HG03439 (cell line): ENCODE measurements at regions not wholly inside any gene's neighbourhood (a gene's known extent, or its start where the extent isn't known, plus 50 kb on each side); places are given as distances from the start of the nearest gene placed in this dataset.

Source experiments
- ATAC-seq: cut with Tn5 transposase; IDR thresholded peaks from one replicate; pipeline ENCODE4 v1.9.1; 2021; ENCODE audit warnings: mild to moderate bottlenecking, moderate library complexity; ENCODE audit not compliant: unreplicated experiment

DNA sequence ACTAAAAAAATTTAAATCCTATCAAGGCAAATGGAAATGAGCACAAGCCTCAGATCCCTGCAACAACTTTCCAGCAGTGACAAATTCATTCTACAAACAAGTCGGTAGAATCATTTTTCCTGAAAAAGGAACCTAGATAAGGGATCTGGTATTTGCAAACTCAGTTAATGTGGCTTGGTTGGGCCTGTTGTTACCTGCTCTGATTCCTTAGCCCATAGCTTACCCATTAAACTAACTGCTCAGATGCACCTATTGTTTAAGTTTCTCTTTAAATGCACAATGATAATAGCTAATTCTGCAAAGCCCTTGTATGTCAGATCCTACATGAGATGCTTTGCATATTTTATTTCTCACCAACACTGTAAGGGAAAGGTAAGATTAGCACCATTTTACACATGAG, 377.4 kb upstream of the RGMA start:
- ATAC-seq, result no peak

DNA sequence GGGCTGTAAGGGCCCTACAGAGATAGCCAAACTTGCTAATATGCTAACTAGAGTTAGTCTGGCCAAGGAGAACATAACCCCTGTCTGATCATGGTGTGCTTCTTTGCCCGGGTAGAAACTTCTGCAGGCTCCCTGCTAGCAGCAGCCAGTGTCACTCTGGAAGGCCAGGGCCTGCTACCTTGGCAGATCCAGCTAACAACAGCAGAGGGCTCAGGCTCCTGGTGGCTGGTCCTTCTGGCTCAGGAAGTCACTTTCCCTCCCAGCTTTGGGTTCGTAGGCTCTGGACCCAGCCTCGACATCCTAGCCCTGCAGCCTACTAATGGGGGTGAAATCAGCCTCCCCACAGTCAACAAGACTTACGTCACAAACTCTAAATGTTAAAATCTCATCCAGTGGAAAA, 373.7 kb upstream of the RGMA start:
- no peak for ATAC-seq

DNA sequence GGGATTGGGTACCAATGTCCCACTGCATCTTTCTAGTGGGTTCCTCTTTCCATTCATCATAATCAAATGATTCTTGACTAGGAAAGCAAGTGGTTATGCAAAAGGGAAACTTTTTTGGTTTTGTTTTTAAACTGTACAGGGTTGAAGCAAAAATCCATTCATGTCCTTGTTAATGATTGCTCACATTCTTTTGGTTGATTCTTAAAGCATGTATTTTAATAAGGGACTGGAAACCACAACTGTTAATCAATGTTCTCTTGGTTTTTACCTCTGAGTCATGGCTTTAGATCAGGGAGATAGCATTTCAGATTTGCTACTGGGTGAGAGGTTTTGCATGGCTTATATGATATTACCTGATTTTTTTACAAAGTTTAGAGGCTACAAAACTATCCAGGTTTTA, 371.7 kb upstream of the RGMA start:
- no peak for ATAC-seq

DNA sequence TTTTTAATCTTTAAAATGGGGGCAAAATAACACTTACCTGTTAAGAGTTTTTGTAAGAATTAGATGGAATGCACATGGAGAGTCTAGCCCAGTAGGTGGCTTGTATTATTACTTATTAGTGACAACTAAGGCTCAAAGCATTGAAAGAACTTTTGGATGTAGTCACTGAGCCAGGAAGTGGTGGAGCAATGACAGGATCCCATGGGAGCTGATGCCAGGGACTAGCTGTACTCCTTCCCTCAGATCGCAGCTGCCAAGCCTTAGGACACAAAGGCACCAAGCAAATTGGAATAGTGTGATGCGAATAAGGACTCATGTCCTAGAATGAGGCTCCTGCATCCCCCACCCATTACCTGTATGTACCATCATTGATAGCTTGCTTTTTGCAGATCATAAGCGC, 370.4 kb upstream of the RGMA start:
- ATAC-seq, result no peak

DNA sequence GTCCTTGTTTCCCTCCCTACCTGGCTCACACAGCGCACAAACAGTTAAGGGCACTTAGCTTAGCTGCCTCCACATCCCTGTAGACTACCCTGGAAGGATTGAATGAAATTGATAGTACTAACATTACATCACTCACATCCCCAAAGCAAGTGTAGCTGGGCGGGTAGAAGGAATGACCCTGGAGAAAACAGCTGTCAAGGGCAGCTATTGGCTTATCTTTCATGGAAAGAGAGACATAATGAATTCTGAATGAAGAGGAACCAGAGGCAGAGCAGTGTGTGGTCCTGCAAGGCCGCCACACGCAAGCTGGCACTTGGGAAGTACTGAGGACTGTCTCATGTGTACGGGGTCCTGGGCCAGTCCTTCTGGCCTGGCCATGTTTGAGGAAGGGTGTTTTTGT, 369.6 kb upstream of the RGMA start:
- no peak for ATAC-seq

DNA sequence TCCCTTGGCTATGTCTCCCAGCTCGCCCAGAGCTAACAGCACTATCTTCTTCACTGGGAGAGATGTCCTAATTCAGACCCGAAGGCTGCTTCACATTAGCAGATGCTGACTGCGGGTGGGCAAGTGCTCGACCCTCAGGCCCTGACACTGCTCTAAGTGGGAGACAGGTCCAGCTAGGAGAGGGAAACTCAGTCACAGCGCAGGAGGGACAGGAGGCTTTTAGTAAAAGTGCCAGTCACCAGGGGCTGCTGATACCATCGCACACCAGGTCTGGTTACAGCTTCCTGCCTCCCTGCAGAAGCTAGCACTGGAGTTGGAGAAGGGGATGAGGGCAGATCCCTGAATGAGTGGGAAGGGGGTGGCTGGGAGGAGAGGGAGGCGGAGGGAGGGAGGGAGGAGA, 365.8 kb upstream of the RGMA start:
- ATAC-seq, result no peak

DNA sequence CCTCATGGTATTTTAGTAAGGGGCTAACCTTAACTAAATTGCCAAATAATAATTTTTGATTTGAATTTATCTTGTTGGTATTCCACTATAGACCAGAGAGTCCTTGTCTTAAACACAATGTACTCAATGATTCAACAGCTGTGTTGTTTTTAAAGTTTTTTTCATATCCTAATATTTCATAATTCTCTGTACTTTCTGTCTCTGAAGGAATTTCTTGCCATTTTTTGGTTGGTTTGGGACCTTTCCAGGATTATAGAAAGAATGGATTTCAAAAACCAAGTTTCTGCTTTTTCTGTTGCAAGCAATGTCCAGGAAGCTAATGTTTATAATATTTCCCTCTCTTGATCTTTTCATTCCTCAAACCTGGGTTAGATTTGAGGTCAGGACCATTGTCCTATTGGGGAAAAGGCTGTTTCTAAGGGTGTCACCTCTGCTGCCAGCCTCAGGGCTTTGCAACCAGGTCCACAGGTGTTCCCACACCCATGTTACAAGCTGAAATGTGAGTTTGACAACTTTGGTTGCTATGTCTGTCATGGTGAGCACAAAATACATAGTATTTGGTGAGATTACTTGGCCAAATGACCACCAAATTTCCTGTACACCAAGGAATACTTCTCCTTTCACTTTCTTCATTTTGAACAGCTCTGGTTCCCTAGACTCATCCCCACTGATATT, 363.7 kb upstream of the RGMA start:
- no peak for ATAC-seq

DNA sequence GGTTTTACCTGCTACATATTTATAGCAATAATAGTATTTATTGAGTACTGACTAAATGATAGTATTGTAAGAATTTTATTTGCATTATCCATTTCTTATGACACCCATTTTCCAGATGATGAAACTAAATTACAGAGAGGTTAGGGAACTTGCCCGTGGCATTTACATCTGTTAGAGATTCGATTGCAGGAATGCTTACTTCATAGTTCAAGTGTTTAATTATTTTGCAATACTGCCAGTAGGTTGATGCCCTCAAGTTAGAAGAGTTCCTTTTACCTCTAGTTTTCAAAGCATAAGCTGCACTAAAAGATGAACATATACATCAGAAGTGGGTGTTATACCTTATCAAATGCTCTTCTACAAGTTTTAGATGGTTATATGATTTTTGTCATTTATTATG, 362.8 kb upstream of the RGMA start:
- no peak for ATAC-seq

DNA sequence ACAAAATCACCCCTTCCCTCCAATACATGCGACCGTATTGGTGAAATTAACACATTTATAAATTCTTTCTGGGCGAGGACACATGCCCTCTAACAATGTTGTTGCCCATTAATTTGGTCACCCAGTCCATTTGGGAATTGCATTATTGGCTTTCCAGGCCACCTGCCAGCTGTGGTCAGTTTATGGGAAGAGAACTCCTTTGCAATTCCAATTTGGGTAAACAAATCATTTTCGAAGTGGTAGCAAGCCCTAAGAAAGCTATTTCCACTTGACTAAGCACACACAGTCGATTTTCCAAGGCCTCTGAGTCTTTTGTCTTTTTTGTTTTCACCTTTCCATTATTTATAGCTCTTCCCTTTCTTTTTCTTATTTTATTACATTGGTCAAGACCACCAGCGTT, 362.3 kb upstream of the RGMA start:
- no peak for ATAC-seq

DNA sequence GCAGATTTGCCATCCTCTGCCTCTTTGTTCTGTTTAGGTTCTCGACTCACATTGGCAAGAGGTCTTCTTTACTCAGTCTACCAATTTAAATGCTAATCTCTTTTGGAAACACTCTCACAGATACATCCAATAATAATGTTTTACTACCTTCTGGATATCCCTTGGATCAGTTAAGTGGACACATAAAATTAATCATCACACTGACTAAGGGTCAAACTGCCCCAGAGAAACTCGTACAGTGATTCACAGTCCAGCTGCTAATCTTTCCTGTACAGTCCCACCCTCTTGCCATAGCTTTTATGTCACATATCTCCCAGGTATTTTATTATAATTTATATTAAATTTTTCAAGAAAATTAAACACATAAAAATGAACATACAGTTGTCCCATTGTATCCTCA, 360.8 kb upstream of the RGMA start:
- no peak for ATAC-seq

DNA sequence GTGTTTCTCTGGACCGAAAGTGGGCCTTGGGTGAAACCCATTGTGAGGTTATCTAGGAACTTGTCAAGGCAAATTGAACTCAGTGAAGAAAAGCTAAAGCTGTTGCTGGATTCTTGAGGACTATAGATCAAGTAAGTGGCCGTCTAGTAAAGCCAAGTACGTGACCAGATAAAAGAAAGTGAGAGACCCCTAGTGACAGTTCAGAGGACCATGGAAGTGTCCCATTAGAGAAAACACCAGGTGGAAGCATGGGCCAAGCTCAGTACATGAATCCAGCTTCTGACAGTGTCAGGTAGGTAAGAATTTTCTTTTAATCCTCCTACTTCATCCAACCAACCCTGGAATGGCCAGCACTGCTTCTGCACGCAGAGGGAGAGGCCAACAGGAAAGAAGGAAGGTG, 349.3 kb upstream of the RGMA start:
- no peak for ATAC-seq

DNA sequence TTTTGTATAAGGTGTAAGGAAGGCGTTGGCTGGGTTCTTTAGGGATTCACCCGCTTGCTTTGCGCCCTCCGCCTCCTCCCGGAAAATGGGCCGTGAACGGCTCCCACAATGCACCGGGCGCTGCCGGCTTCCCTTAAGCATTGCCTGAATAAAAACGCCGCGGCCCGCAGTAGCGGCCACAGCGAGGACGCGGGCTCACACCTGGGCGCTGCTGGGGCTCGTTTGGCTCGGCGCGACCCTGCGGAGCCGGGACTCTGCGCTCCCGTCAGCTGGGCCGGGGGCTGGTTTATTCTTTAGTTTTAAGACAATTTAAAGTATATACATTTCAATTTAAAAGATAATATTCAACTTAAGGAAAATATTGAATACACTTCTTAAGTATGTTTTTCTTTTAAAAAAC, 343.5 kb upstream of the RGMA start:
- no peak for ATAC-seq

DNA sequence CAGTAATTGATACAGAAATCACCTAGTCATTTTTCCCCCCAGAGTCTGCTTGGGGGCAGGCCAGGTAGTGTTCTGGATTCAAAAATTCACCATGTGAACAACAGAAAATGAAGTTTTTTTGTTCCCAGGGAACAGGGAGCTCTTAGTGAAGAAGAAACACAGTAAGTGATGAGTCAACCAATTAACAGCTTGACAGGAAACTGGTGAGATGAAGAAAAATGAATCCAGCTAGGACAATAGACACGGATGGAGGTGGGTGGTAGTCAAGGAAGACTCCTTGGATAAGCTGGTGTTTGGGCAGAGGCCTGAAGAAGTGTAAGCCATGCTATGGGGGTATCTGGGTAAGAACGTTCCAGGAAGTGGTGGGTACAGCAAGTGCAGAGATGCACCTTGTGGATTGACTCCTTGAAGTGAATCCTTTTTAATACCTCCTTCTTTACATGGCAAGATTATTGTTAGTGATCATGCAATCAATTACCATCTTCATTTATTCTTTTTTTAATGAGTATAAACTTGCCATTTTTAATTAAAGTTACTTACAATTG, 339.9 kb upstream of the RGMA start:
- ATAC-seq, result no peak

DNA sequence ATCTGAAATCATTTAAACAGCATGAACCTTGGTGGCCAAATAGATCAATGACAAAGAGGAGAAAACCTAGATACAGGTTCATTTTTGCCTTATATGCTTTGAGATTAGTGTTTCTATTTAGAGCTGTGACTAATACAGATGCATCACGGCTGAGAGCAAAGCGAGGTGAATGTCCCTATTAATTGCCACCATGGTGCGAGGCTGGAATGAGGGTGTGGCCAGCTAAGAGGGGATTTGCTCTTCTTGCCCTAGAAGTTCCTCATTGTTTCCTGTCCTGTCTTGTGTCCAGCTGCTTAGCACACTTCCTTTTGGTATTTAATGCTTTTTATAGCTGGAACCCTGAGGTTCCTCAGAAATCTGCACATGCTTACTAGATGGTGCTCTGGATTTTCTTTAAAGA, 339.1 kb upstream of the RGMA start:
- no peak for ATAC-seq

DNA sequence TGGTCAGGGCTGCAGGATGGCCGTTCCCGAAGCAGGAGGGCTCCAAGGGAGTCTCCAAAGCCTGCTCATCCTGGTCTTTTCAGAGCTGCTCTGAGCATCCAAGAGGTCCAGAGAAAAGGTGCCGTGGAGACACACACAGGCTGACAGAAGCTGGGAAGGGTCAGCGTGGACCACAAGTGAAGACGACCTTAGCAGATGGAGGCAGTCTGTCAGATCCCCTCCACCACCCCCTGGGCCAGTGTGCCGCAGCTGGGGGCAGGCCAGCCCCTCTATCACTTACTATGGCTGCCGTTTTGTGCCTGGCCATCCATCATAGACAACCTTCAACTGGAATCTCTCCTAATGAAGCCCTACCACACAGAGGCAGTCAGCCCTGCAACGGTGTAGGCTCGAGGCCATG, 335.1 kb upstream of the RGMA start:
- no peak for ATAC-seq

DNA sequence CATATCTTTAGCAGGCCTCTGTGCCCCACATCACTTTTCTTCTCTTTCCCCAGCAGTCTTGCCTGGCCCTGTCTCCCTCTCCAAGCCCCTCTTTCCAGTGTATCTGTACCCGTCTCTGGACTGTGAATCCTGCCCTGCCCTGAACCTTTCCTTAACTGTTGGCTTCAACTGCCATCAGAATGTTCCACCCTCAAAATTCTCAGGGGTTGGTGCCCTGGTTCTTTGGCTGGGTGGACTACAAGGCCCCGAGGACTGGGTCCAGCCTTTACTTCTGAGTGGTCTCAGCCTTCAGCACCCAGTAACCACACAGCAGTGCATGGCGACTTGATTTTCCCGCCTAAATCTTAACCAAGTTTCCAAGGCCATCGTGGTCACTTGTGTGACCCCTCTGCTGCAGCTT, 333.5 kb upstream of the RGMA start:
- no peak for ATAC-seq

DNA sequence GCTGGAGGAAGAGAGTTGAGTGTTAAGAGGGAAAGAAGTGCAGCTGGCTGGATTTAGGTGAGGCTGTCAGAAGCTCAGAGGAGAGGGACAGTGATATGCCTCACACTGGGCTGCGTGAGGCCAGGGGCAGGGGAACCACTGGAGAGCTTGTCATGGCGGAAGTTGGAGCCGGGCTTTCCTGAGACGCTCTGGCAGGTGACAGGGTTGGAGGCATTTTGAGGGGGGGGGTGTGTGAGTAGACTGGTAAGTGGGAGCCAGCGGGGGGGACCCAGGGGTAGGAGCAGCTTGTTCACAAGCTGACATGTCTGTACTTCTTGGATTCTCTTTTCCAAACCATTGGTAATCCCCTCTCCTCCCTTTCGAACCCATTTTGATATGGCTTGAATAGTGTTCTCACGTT, 331.5 kb upstream of the RGMA start:
- no peak for ATAC-seq

DNA sequence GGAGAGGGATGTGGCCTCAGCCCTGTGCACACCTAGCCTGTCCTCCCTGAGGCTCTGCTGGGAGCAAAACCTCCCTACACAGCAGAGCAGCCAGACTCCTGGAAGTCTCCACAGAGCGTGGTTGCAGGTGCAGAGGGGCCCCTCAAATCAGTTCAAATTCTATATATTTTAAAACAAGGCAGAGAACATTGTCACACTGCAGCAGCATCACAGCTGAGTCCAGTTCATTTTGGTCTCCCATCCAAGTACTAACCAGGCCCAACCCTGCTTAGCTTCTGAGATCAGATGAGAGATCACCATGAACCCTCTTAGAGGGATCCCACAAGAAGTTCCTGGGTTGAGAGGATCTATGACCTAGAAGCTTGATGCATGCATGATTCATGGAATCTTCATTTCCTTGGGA, 331.0 kb upstream of the RGMA start:
- ATAC-seq, result no peak

DNA sequence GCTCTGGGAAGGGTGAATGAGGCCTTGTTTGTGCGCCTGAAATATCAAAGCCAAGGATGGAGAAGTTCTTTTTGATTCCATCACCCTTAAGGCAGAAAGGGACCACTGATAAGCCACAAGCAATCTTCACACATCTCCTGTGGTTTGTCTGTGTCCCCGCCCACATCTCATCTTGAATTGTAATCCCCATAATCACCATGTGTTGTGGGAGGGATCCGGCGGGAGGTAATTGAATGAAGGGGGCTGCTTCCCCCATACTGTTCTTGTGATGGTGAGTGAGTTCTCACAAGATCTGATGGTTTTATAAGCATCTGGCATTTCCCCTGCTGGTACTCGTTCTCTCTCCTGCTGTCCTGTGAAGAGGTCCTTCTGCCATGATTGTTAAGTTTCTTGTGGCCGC, 329.6 kb upstream of the RGMA start:
- ATAC-seq, result no peak

DNA sequence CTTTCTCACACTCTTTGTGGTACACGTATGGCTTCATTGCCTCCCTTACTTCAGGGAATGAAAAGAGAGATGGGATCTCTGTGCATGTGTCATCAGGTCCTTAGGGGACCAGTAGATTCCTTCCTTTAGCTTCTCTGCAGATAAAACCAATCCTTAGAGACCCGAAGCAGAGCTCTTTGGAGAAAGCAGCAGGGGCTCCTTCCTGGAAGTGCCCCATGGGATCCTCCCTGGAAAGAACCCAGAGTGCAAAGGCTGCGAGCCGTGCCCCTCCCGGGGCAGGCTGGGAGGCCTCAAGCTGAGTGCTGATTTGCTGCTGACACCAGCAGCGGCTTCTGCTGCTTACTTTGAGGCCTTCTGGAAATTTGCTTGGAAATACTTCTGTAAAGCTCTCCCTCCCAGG, 328.6 kb upstream of the RGMA start:
- ATAC-seq, result no peak

DNA sequence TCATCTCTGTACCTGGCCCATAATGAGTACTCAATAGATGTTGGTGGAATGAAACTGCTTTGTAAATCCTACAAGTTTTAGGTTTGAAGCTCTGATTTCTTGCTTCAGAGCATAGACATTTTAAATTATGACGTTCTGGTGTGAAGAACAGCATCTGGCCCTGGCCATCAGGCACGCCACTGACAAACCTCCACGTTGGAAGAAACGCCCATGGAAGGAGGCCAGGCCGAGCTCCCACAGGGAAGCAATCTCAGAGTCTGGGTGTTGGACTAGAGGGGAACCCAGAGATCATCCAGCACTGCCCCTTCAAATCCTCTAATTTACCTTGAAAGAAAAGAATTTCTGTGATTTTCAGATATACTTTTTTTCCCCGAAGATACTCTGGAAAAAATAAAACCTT, 328.1 kb upstream of the RGMA start:
- ATAC-seq, result no peak

DNA sequence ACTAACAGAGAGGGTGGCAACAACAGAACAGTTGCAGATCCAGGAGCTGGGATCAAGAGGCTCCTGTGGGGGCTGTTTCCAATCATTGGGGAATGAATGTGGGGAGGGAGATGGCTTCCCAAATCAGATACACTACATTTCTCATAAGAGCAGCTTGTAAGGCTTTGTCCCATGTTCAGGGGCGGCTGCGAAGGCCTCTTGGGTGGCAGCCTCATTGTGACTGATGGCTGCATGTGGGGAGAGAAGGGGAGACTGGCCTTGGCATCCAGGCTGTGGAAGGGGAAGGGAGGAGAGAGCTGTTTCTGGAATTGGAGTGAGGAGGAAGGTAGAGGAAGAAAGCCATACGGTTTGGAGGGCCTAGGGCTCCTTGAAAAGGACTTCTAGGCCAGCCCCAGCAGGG, 326.6 kb upstream of the RGMA start:
- no peak for ATAC-seq

DNA sequence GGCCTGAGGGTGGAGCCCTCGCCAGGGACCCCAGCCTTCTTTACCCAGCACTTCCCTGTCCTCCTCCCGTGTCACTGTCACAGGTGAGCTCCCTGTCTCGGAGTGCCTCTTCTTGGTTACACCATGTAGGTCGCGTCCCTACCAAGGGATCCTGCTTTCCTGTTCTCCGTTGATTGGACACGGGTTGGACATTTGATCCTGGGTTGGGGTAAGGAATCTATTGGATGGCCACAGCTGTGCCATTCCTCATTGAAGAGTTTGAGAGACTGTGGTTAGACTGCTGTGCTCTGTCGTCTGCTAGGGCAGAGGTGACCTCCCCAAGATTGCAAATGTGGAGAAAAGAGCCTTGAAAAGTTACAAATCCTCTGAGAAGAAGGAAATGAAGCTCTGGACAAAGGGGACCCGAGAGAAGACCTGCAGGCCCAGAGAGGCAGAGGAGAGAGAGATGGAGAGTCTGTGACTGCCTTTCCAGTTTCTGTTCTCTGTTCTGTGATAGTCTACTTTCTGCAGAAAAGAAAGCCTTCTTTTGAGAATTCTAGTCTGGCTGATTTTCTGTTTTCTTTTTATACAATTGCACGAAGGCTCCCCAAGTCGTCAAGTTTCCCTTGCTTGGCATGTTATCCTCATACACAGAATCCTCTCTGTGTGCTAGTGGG, 325.7 kb upstream of the RGMA start:
- no peak for ATAC-seq
